H54 (cell line): ENCODE measurements at regions not wholly inside any gene's neighbourhood (a gene's known extent, or its start where the extent isn't known, plus 50 kb on each side); places are given as distances from the start of the nearest gene placed in this dataset.

Experiments used
- DNase-seq: peaks from one replicate; pipeline ENCODE4 v3.0.0; 2011; ENCODE audit warnings: low spot score, mixed read lengths; ENCODE audit not compliant: insufficient read length
- FAIRE-seq: peaks from 3 replicates; lab custom pipeline; 2011; peaks lifted over from hg19 to GRCh38; lab: Jason Lieb, UNC
- POLR2A ChIP-seq: IDR thresholded peaks from 2 replicates; pipeline ENCODE4 v1.6.1; 2011; ENCODE audit warnings: low read depth, mild to moderate bottlenecking, low read length

- no peak for FAIRE-seq
- no peak for DNase-seq
- TF ChIP-seq POLR2A: no peak
Observed at GRCh38 chr3:153080778-153081240, 81.2 kb upstream of the RAP2B start.

- DNase-seq: no peak
- no peak for FAIRE-seq
- no peak for TF ChIP-seq POLR2A
Observed at GRCh38 chr3:153084431-153084830, 77.6 kb upstream of the RAP2B start.

- DNase-seq (no peak), FAIRE-seq (peak; percentile 6)
Observed at GRCh38 chr3:153087595-153088566, 74.1 kb upstream of the RAP2B start.

GRCh38 chr3:153089620-153090019, 72.4 kb upstream of the RAP2B start:
- FAIRE-seq (no peak), DNase-seq (no peak)
- TF ChIP-seq POLR2A: no peak

More at GRCh38 chr3:153087595-153088566, 74.1 kb upstream of the RAP2B start:
- TF ChIP-seq POLR2A: no peak

GRCh38 chr3:153090973-153091372, 71.1 kb upstream of the RAP2B start:
- FAIRE-seq: no peak
- TF ChIP-seq POLR2A: no peak
- no peak for DNase-seq

GRCh38 chr3:153093629-153094028, 68.4 kb upstream of the RAP2B start:
- FAIRE-seq (no peak), DNase-seq (no peak)
- TF ChIP-seq POLR2A: no peak

- DNase-seq (no peak), FAIRE-seq (no peak)
- TF ChIP-seq POLR2A: no peak
Observed at GRCh38 chr3:153094386-153094785, 67.6 kb upstream of the RAP2B start.

- no peak for DNase-seq
- no peak for FAIRE-seq
- no peak for TF ChIP-seq POLR2A
Observed at GRCh38 chr3:153095441-153095840, 66.6 kb upstream of the RAP2B start.

- no peak for TF ChIP-seq POLR2A
- DNase-seq: no peak
- no peak for FAIRE-seq
Observed at GRCh38 chr3:153096731-153097131, 65.3 kb upstream of the RAP2B start.

GRCh38 chr3:153097213-153097612, 64.8 kb upstream of the RAP2B start:
- FAIRE-seq (no peak), DNase-seq (no peak)
- no peak for TF ChIP-seq POLR2A

- TF ChIP-seq POLR2A: no peak
- FAIRE-seq (no peak), DNase-seq (no peak)
Observed at GRCh38 chr3:153099131-153099530, 62.9 kb upstream of the RAP2B start.

- DNase-seq: no peak
- no peak for FAIRE-seq
- TF ChIP-seq POLR2A: no peak
Observed at GRCh38 chr3:153103406-153103945, 58.5 kb upstream of the RAP2B start.

GRCh38 chr3:153110041-153110440, 52.0 kb upstream of the RAP2B start:
- no peak for TF ChIP-seq POLR2A

GRCh38 chr3:153111016-153111415, 51.0 kb upstream of the RAP2B start:
- no peak for TF ChIP-seq POLR2A
- DNase-seq: no peak
- FAIRE-seq: no peak

More at GRCh38 chr3:153110041-153110440, 52.0 kb upstream of the RAP2B start:
- no peak for DNase-seq
- no peak for FAIRE-seq
